Glutamatergic neuron (in vitro differentiated cells): ENCODE measurements at regions not wholly inside any gene's neighbourhood (a gene's known extent, or its start where the extent isn't known, plus 50 kb on each side); places are given as distances from the start of the nearest gene placed in this dataset.

Experiments used
- DNase-seq: peaks from one replicate; pipeline ENCODE4 v3.0.0; 2022
- H3K27ac Mint-ChIP-seq: one replicate; pipeline ENCODE4 v1.8.0; 2020; ENCODE audit warnings: mild to moderate bottlenecking, mixed read lengths, inconsistent platforms; ENCODE audit not compliant: unreplicated experiment
- H3K27me3 Mint-ChIP-seq: one replicate; pipeline ENCODE4 v1.8.0; 2020; ENCODE audit warnings: mild to moderate bottlenecking, moderate library complexity, mixed read lengths, inconsistent platforms; ENCODE audit not compliant: unreplicated experiment
- H3K36me3 Mint-ChIP-seq: one replicate; pipeline ENCODE4 v1.8.0; 2020; ENCODE audit warnings: mild to moderate bottlenecking, mixed read lengths, inconsistent platforms; ENCODE audit not compliant: unreplicated experiment
- H3K4me1 Mint-ChIP-seq: one replicate; pipeline ENCODE4 v1.8.0; 2020; ENCODE audit warnings: mild to moderate bottlenecking, low read depth, mixed read lengths, inconsistent platforms; ENCODE audit not compliant: unreplicated experiment
- H3K4me3 Mint-ChIP-seq: one replicate; pipeline ENCODE4 v1.8.0; 2020; ENCODE audit warnings: mild to moderate bottlenecking, mixed read lengths, inconsistent platforms; ENCODE audit not compliant: unreplicated experiment
- H3K9me3 Mint-ChIP-seq: one replicate; pipeline ENCODE4 v1.8.0; 2020; ENCODE audit warnings: mild to moderate bottlenecking, moderate library complexity, mixed read lengths, inconsistent platforms; ENCODE audit not compliant: unreplicated experiment
- CTCF ChIP-seq: fragments of 200-600 bp; sonication (generic); IDR thresholded peaks from one replicate; pipeline ENCODE4 v1.5.0; 2021; ENCODE audit not compliant: partially characterized antibody, unreplicated experiment

DNA sequence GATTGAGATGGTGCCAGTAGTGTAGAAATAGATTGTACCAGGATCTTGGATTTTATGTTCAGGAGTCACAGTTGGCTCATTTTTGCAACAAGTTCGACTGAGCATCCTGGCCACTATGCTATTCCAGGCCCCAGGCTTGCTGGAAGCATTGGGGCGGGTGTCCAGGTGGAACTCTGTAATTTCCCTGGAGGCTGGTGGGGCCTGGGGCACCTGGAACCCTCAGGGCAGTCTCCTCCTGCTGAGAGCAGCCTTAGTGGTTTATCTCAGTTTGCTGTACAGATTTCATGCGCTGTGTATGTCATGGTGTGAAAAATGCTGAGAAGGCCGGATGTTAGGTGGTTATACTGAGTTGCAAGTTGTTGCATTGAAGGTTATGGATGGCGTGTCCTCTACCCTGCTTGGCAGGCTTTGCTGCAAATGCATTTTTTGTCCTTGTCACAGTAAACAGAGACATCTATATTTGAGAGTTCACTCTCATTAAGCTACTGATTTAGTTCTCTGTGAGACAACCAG is 135.1 kb upstream of the MYLIP start:
- TF ChIP-seq CTCF, result no peak
- Mint-ChIP-seq H3K36me3 (peaks cover 3% of the 10 kb centered on the region), H3K27ac (no peak overlapping the region), H3K27me3 (peaks cover 4% of the 10 kb centered on the region), H3K9me3 (no peaks in the 10 kb centered on the region), H3K4me1 (peaks cover 6% of the 10 kb centered on the region), H3K4me3 (no peak overlapping the region)
- no peak for DNase-seq

DNA sequence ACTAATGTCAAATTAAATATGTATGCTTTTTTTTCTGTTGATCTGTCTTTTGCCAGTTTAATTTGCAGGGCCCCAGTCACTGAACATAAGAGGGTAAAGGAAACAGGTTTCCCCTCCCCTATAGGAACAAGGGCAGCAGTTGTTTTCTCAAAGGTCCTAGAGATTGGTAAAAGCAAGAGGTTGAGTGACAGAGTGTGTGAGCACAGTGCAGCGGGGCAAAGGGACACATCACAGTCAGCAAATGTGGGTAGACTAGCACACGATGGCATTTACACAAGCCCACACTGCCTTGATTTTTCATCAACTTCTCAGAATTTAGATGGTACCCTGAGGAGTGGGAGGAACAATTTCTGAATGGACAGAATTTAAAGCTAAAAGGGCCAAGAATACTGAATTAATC is 138.7 kb upstream of the MYLIP start:
- peaks cover 10% of the 10 kb centered on the region for H3K4me1 Mint-ChIP-seq
- H3K4me3 Mint-ChIP-seq, result no peak overlapping the region
- no peak overlapping the region for H3K27ac Mint-ChIP-seq
- peaks cover 3% of the 10 kb centered on the region for H3K36me3 Mint-ChIP-seq
- peaks cover 2% of the 10 kb centered on the region for H3K27me3 Mint-ChIP-seq
- DNase-seq, result no peak
- H3K9me3 Mint-ChIP-seq, result no peaks in the 10 kb centered on the region
- TF ChIP-seq CTCF, result no peak

DNA sequence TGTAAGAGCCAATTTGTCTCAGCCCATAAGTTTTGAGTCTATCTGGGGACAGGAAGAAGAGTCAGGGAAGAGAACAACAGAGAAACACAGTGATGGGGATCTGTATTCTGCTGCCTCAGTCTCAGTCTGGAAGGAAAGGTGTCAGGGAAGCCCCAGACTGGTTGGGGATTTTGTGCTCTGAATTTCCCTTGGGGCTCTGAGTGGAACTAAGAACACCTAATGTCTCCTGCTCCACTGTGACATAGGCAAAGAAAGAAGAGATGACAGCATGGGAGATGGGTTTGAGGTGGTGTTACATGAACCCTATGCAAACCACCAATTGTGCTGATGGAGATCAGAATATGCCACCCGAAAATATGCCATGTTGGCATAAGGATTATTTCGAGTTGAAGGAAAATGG is 139.5 kb upstream of the MYLIP start:
- DNase-seq, result no peak
- TF ChIP-seq CTCF, result no peak
- no peak overlapping the region for H3K4me3 Mint-ChIP-seq
- peaks cover 7% of the 10 kb centered on the region for H3K4me1 Mint-ChIP-seq
- no peaks in the 10 kb centered on the region for H3K9me3 Mint-ChIP-seq
- H3K27ac Mint-ChIP-seq, result no peak overlapping the region
- peaks cover 3% of the 10 kb centered on the region for H3K36me3 Mint-ChIP-seq
- H3K27me3 Mint-ChIP-seq, result peaks cover 2% of the 10 kb centered on the region

DNA sequence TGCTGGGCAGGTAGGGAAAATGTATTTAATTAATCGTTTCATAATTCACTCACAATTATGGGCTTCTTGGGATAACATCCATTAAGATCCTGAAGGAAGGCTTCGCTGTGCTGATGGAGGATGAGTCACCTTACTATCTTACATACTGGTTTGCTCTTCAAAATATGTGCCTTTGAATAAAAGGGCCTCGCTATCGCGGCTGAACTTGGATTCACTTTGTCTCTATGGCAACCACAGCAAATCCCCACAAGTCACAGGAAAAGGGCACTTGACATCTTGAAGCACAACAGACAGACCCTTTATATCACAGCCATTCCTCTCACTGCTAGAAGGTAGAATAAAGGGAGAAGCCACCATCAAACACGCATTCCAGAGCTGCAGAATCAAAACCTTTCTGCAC is 141.3 kb upstream of the MYLIP start:
- TF ChIP-seq CTCF, result no peak
- Mint-ChIP-seq H3K27ac (no peak overlapping the region), H3K4me1 (peaks cover 7% of the 10 kb centered on the region), H3K9me3 (no peaks in the 10 kb centered on the region), H3K36me3 (peaks cover 3% of the 10 kb centered on the region), H3K27me3 (peaks cover 2% of the 10 kb centered on the region), H3K4me3 (no peak overlapping the region)
- no peak for DNase-seq

DNA sequence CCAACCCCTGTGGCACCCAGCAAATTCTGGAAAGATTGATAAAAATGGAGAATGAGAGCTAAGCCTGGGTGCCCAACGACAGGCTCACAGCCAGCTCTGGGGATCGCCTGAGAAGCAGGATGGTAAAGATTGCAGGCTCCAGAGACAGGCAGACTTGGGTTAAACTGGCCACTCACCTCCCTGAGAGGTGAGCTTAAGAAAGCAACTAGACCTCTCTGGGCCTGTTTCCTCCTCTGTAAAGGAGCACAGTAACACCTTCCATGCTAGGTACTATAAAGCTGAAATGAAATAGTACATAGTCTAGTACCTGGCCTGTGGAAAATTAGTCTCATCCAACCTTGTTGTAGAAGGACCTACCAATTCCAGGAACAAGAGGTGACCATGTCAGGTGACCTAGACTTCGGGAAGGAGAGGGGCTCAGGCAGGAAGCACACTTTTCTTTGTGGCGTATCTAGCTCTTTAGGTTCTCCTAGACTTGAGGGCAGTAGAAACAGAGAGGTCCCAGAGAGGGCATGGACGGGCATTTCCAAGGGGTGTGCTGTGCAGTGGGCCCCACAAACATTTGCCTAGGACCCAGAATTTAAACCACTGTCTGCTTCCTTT is 142.8 kb upstream of the MYLIP start:
- Mint-ChIP-seq H3K27me3 (peaks cover 2% of the 10 kb centered on the region), H3K4me3 (no peak overlapping the region), H3K36me3 (peaks cover 3% of the 10 kb centered on the region), H3K9me3 (no peaks in the 10 kb centered on the region), H3K4me1 (peaks cover 7% of the 10 kb centered on the region), H3K27ac (no peak overlapping the region)
- no peak for TF ChIP-seq CTCF
- DNase-seq, result no peak
